Kidney epithelial cell (primary cell): ENCODE measurements at regions not wholly inside any gene's neighbourhood (a gene's known extent, or its start where the extent isn't known, plus 50 kb on each side); places are given as distances from the start of the nearest gene placed in this dataset.

Experiments
- DNase-seq: peaks from one replicate; pipeline ENCODE4 v3.0.0-alpha.2; 2010; ENCODE audit warnings: low read depth
- H3K27me3 ChIP-seq: 2 replicates; pipeline ENCODE4 v1.6.0; 2011; ENCODE audit warnings: low read length; ENCODE audit not compliant: control insufficient read depth, insufficient read depth
- H3K36me3 ChIP-seq: 2 replicates; pipeline ENCODE4 v1.5.1; 2011; ENCODE audit warnings: low read length; ENCODE audit not compliant: control insufficient read depth, insufficient read depth
- H3K4me3 ChIP-seq: 2 replicates; pipeline ENCODE4 v1.5.1; 2011; ENCODE audit warnings: low read depth, mild to moderate bottlenecking, control low read depth, low read length
- CTCF ChIP-seq: IDR thresholded peaks from 2 replicates; pipeline ENCODE4 v1.5.1; 2011; ENCODE audit warnings: mild to moderate bottlenecking, moderate library complexity, low read length, control low read depth, inconsistent platforms; ENCODE audit not compliant: insufficient read depth, poor library complexity, severe bottlenecking

GRCh38 chr5:108437425-108437824, 55.5 kb upstream of the FBXL17 start:
- H3K4me3 ChIP-seq = no peak overlapping the region

GRCh38 chr5:108436696-108437095, 54.8 kb upstream of the FBXL17 start:
- DNase-seq = no peak
- Histone ChIP-seq H3K4me3 (no peak overlapping the region), H3K27me3 (no peaks in the 10 kb centered on the region), H3K36me3 (no peaks in the 10 kb centered on the region)
- no peak for TF ChIP-seq CTCF

More at GRCh38 chr5:108437425-108437824, 55.5 kb upstream of the FBXL17 start:
- no peak for TF ChIP-seq CTCF
- Histone ChIP-seq H3K27me3 (no peaks in the 10 kb centered on the region), H3K36me3 (no peaks in the 10 kb centered on the region)
- DNase-seq = no peak

- no peaks in the 10 kb centered on the region for H3K27me3 ChIP-seq
- no peaks in the 10 kb centered on the region for H3K36me3 ChIP-seq
- no peak for TF ChIP-seq CTCF
- no peak for DNase-seq
- H3K4me3 ChIP-seq = no peak overlapping the region
Measured at GRCh38 chr5:108433600-108433999, 51.7 kb upstream of the FBXL17 start.

GRCh38 chr5:108432024-108432423, 50.1 kb upstream of the FBXL17 start:
- no peak for TF ChIP-seq CTCF
- H3K36me3 ChIP-seq = no peaks in the 10 kb centered on the region
- H3K27me3 ChIP-seq = no peaks in the 10 kb centered on the region
- no peak overlapping the region for H3K4me3 ChIP-seq
- no peak for DNase-seq
